ENCODE measurements at regions not wholly inside any gene's neighbourhood (a gene's known extent, or its start where the extent isn't known, plus 50 kb on each side); places are given as distances from the start of the nearest gene placed in this dataset.

GRCh38 chr12:92021666-92022035 lies 124.0 kb downstream of the BTG1 start:
- TF ChIP-seq CTCF (IDR thresholded peaks at IDR 0.05; ENCODE audit: low read depth, low read length) (no peak), POLR2A (IDR thresholded peaks at IDR 0.05; ENCODE audit: extremely low read depth, insufficient read length) (no peak), MYC (IDR thresholded peaks at IDR 0.05; ENCODE audit: low read depth, low read length) (no peak)
- TF ChIP-seq, protein P1, sequence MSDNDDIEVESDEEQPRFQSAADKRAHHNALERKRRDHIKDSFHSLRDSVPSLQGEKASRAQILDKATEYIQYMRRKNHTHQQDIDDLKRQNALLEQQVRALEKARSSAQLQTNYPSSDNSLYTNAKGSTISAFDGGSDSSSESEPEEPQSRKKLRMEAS (IDR thresholded peaks at IDR 0.05; ENCODE audit: low read depth, low read length), result no peak
